RWPE1 (cell line): ENCODE measurements at regions not wholly inside any gene's neighbourhood (a gene's known extent, or its start where the extent isn't known, plus 50 kb on each side); places are given as distances from the start of the nearest gene placed in this dataset.
A peak's percentile ranks its signal among the peaks of the same experiment; 100 is the strongest.

Experiments
- CTCF ChIA-PET: fragments of 350-600 bp; sonication (Branson Sonifier 250); formaldehyde crosslinking; extraction: SDS; loops from one replicate; lab custom pipeline; 2021; lab: Yijun Ruan, JAX
- POLR2A ChIA-PET: fragments of 400-600 bp; formaldehyde crosslinking; extraction: SDS; loops from one replicate; lab custom pipeline; 2020; ENCODE audit warnings: antibody characterized with exemption; ENCODE audit not compliant: low non-redundant PET; lab: Yijun Ruan, JAX
- DNase-seq: peaks from one replicate; pipeline ENCODE4 v3.0.0; 2012; ENCODE audit warnings: low spot score
- H3K27ac ChIP-seq: fragments of 450-650 bp; 2 replicates; pipeline ENCODE4 v1.5.1; 2017
- CTCF ChIP-seq: fragments of 450-650 bp; conservative IDR thresholded peaks from 2 replicates; pipeline ENCODE4 v1.5.1; 2017; ENCODE audit warnings: low read depth, mild to moderate bottlenecking

- CTCF ChIA-PET, result no interaction called here
- no peak for TF ChIP-seq CTCF
- POLR2A ChIA-PET, result no interaction called here
- H3K27ac ChIP-seq, result no peak overlapping the region
- DNase-seq, result no peak
These were observed 799.3 kb upstream of the NUDT12 start for GRCh38 chr5:104361932-104362331.

- TF ChIP-seq CTCF, result no peak
- no peak for DNase-seq
- ChIA-PET CTCF (no interaction called here), POLR2A (no interaction called here)
- H3K27ac ChIP-seq, result no peak overlapping the region
These were observed 792.8 kb upstream of the NUDT12 start for GRCh38 chr5:104355350-104355749.

DNA sequence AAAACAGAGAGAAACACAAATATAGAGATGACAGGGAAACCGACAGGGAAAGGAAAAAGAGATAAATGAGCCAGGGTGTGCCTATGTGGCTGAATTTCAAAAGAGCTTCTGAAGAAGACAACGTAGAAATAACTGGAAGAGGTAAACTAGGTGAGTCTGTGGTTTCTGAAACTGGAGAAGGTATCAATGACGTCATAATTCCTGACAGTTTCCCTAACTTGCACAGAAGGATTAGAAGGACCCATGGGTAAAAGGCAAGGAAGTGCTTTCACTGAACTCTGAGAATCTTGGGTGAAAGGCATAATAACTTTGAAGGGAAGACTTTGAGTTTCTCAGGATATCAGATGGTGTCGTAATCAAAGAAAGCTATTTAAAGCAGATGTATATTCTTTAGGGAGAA is 790.8 kb upstream of the NUDT12 start:
- CTCF ChIA-PET, result no interaction called here

GRCh38 chr5:104352954-104353353 is 790.4 kb upstream of the NUDT12 start:
- ChIA-PET CTCF (no interaction called here), POLR2A (no interaction called here)
- DNase-seq, result no peak
- TF ChIP-seq CTCF, result no peak
- H3K27ac ChIP-seq, result no peak overlapping the region

More for the DNA sequence above, 790.8 kb upstream of the NUDT12 start:
- no peak for TF ChIP-seq CTCF
- no peak overlapping the region for H3K27ac ChIP-seq
- no peak for DNase-seq
- POLR2A ChIA-PET, result no interaction called here

DNA sequence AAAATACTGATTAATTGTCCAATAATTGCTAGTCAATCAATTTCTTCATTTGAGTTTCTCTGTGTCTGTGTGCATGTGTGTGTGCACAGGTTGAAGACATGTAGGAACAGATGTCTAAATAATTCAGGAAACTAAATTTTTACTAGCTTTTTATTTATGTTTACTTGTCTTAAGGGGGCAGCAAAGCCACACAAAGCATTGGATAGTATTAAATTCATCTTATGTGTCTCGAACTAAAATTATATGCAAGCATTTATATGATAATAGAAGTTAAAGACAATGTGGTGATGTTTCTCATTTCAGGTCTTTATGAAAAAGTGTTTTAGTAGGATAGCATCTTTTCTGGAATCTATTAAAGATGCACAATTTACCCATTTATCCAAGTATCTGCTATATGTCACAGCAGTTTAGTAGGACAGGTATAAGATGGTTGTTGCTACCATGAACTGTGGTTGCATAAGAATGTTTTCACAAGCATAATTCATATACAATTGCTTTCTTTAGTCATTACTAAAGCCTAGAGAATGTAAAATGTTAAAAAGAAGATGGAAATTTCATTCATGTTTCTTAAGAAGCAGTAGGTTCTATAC is 784.6 kb upstream of the NUDT12 start:
- DNase-seq, result no peak
- ChIA-PET POLR2A (no interaction called here), CTCF (interaction anchor here (0.6 to 0.7 kb wide), 2 partner anchors 10 to 555 kb away, joined by 3 to 4 read pairs; no protein-coding TSS in a partner anchor)
- no peak overlapping the region for H3K27ac ChIP-seq
- peak; percentile 33; the same call in 1 of the 2 replicates for TF ChIP-seq CTCF

DNA sequence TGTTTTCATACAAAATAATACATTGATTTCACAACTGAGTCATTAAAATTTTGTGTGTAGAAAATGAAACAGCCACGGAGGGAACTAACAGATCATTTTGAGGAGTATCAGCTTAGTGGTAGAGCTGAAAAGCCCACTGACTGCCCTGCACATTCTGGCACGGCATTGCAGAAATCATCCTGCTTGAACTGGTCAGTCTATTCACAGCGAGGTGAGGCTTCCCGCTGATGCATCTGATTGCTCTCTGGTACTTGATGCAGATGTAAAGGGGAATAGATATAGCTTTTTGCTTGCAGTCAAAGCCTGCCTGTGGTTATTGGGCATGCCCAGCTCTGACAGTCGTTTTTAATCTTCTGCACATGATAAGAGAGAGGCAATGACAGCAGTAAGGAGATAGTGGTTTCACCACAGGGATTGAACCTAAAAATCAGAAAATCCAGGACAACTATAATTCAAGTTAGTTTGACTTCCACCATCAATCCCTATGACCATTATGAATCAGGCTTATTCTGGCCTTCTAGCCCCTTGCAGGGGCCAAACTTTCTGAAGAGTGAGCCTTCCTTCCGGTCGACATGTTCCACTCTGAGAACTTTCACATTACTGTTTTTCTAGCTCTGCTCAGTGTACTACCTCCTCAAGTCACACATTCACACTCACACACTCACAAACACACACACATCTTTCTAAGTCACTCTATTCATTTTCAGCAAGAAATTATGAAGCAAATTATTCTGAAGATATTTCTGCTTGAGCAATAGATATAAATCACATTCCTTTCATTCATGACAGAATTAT is 782.8 kb upstream of the NUDT12 start:
- DNase-seq, result no peak

More for the DNA sequence above, 782.8 kb upstream of the NUDT12 start:
- POLR2A ChIA-PET, result no interaction called here
- no peak for TF ChIP-seq CTCF
- CTCF ChIA-PET, result interaction anchor here (0.5 kb wide), 1 partner anchor 457 kb away, joined by 3 read pairs; no protein-coding TSS in a partner anchor
- H3K27ac ChIP-seq, result no peak overlapping the region
